Activated CD8-positive, alpha-beta T cell treated with anti-CD3 and anti-CD28 coated beads for 36 hours (primary cell): ENCODE measurements at regions not wholly inside any gene's neighbourhood (a gene's known extent, or its start where the extent isn't known, plus 50 kb on each side); places are given as distances from the start of the nearest gene placed in this dataset.
"Not testable (repeated sequence)": the region's sequence is repeated elsewhere in the genome, so short reads cannot be mapped to it uniquely, and the experiment has no call there.

Experiments used
- ATAC-seq: fragments of 200-7000 bp; cut with Tn5 transposase; one replicate; pipeline ENCODE4 v1.10.0; 2021; ENCODE audit warnings: mild to moderate bottlenecking, moderate library complexity
- CTCF ChIA-PET: fragments of 350-600 bp; sonication (Branson Sonifier 250); formaldehyde crosslinking; loops from one replicate; lab custom pipeline; 2021; ENCODE audit warnings: antibody characterized with exemption; lab: Charles Lee
- POLR2A ChIA-PET: fragments of 350-600 bp; sonication (Branson Sonifier 250); formaldehyde crosslinking; loops from one replicate; lab custom pipeline; 2021; ENCODE audit warnings: antibody characterized with exemption; lab: Charles Lee
- DNase-seq: peaks from one replicate; pipeline ENCODE4 v3.0.0-alpha.2; 2020
- H3K27ac Mint-ChIP-seq: one replicate; pipeline ENCODE4 v1.8.0; 2021; ENCODE audit warnings: mild to moderate bottlenecking, mixed read lengths
- H3K27me3 Mint-ChIP-seq: one replicate; pipeline ENCODE4 v1.8.0; 2021; ENCODE audit warnings: mixed read lengths
- H3K36me3 Mint-ChIP-seq: one replicate; pipeline ENCODE4 v1.8.0; 2021; ENCODE audit warnings: low read depth, mixed read lengths
- H3K4me1 Mint-ChIP-seq: one replicate; pipeline ENCODE4 v1.8.0; 2021; ENCODE audit warnings: low read depth, mixed read lengths
- H3K4me3 Mint-ChIP-seq: one replicate; pipeline ENCODE4 v1.8.0; 2021; ENCODE audit warnings: mild to moderate bottlenecking, moderate library complexity, mixed read lengths
- H3K9me3 Mint-ChIP-seq: one replicate; pipeline ENCODE4 v1.8.0; 2021; ENCODE audit warnings: mixed read lengths
- CTCF ChIP-seq: fragments of 200-600 bp; IDR thresholded peaks from one replicate; pipeline ENCODE4 v1.8.0; 2022; ENCODE audit warnings: antibody characterized with exemption, mild to moderate bottlenecking
- intact Hi-C: fragments of 100-400 bp; cut with micrococcal nuclease; formaldehyde crosslinking; loops from one replicate; pipeline ENCODE4 v1.10.0; 2022

GRCh38 chrX:44690129-44690528 is 147.5 kb upstream of the FUNDC1 start:
- TF ChIP-seq CTCF: no peak
- POLR2A ChIA-PET: no interaction called here
- no peaks in the 10 kb centered on the region for H3K9me3 Mint-ChIP-seq
- H3K4me3 Mint-ChIP-seq: no peak overlapping the region
- H3K27me3 Mint-ChIP-seq: no peaks in the 10 kb centered on the region
- intact Hi-C loops: no loop called here
- H3K36me3 Mint-ChIP-seq: no peaks in the 10 kb centered on the region
- H3K4me1 Mint-ChIP-seq: no peaks in the 10 kb centered on the region
- DNase-seq (no peak), ATAC-seq (no peak)
- no peak overlapping the region for H3K27ac Mint-ChIP-seq
- CTCF ChIA-PET: no interaction called here

- intact Hi-C loops: no loop called here
- Mint-ChIP-seq H3K4me1 (no peaks in the 10 kb centered on the region), H3K27me3 (no peaks in the 10 kb centered on the region), H3K4me3 (no peak overlapping the region), H3K27ac (no peak overlapping the region), H3K9me3 (no peaks in the 10 kb centered on the region), H3K36me3 (no peaks in the 10 kb centered on the region)
- POLR2A ChIA-PET: no interaction called here
- CTCF ChIA-PET: no interaction called here
- DNase-seq (no peak), ATAC-seq (no peak)
- no peak for TF ChIP-seq CTCF
These were observed 132.8 kb upstream of the FUNDC1 start for GRCh38 chrX:44675362-44676024.

- no peaks in the 10 kb centered on the region for H3K36me3 Mint-ChIP-seq
- H3K27ac Mint-ChIP-seq: no peak overlapping the region
- no peak overlapping the region for H3K4me3 Mint-ChIP-seq
- TF ChIP-seq CTCF: no peak
- ChIA-PET CTCF (no interaction called here), POLR2A (no interaction called here)
- intact Hi-C loops: no loop called here
- H3K9me3 Mint-ChIP-seq: no peaks in the 10 kb centered on the region
- H3K4me1 Mint-ChIP-seq: no peaks in the 10 kb centered on the region
- DNase-seq (no peak), ATAC-seq (no peak)
- no peaks in the 10 kb centered on the region for H3K27me3 Mint-ChIP-seq
These were observed 132.2 kb upstream of the FUNDC1 start for GRCh38 chrX:44674906-44675305.

GRCh38 chrX:44669626-44670025 is 127.0 kb upstream of the FUNDC1 start:
- intact Hi-C loops: no loop called here
- CTCF ChIA-PET: no interaction called here
- Mint-ChIP-seq H3K27me3 (no peaks in the 10 kb centered on the region), H3K4me3 (no peak overlapping the region), H3K27ac (no peak overlapping the region), H3K9me3 (no peaks in the 10 kb centered on the region), H3K36me3 (no peaks in the 10 kb centered on the region), H3K4me1 (no peaks in the 10 kb centered on the region)
- TF ChIP-seq CTCF: no peak
- DNase-seq (no peak), ATAC-seq (no peak)
- POLR2A ChIA-PET: no interaction called here

GRCh38 chrX:44667771-44668170 is 125.1 kb upstream of the FUNDC1 start:
- DNase-seq: no peak
- intact Hi-C loops: no loop called here
- Mint-ChIP-seq H3K9me3 (peaks cover 3% of the 10 kb centered on the region), H3K4me3 (no peak overlapping the region), H3K4me1 (no peaks in the 10 kb centered on the region), H3K36me3 (no peaks in the 10 kb centered on the region), H3K27ac (no peak overlapping the region), H3K27me3 (no peaks in the 10 kb centered on the region)
- CTCF ChIA-PET: no interaction called here
- ATAC-seq: no peak
- POLR2A ChIA-PET: no interaction called here
- no peak for TF ChIP-seq CTCF

GRCh38 chrX:44657718-44658246 is 115.1 kb upstream of the FUNDC1 start:
- CTCF ChIA-PET, H3K4me1 Mint-ChIP-seq, H3K27me3 Mint-ChIP-seq, H3K9me3 Mint-ChIP-seq, H3K27ac Mint-ChIP-seq, H3K36me3 Mint-ChIP-seq, ATAC-seq, intact Hi-C loops, H3K4me3 Mint-ChIP-seq, DNase-seq, POLR2A ChIA-PET: not testable (repeated sequence)
